ENCODE measurements at regions not wholly inside any gene's neighbourhood (a gene's known extent, or its start where the extent isn't known, plus 50 kb on each side); places are given as distances from the start of the nearest gene placed in this dataset.

DNA sequence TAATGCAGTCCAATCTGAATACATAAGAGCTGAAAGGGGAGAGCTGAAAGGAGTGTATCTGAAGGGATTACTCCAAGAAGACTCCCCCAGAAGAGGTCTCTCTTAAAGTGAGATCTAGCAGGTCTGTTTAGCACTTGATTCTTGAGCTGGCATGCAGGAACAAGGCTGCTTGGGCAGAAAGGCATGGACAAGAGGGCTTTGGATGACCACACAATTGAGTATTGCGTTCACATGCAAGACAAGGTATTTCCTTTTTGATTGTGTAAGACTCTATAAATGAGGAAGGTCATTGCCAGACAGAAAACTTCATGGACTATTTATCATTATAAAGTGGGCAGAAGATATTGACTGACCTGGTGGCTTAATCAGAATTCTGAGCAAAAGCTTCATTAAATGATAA, 145.5 kb upstream of the AFF2 start:
- TF ChIP-seq SMC3 (conservative IDR thresholded peaks at IDR 0.05; ENCODE audit: poor library complexity): no peak
- TF ChIP-seq, protein P1, sequence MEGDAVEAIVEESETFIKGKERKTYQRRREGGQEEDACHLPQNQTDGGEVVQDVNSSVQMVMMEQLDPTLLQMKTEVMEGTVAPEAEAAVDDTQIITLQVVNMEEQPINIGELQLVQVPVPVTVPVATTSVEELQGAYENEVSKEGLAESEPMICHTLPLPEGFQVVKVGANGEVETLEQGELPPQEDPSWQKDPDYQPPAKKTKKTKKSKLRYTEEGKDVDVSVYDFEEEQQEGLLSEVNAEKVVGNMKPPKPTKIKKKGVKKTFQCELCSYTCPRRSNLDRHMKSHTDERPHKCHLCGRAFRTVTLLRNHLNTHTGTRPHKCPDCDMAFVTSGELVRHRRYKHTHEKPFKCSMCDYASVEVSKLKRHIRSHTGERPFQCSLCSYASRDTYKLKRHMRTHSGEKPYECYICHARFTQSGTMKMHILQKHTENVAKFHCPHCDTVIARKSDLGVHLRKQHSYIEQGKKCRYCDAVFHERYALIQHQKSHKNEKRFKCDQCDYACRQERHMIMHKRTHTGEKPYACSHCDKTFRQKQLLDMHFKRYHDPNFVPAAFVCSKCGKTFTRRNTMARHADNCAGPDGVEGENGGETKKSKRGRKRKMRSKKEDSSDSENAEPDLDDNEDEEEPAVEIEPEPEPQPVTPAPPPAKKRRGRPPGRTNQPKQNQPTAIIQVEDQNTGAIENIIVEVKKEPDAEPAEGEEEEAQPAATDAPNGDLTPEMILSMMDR (IDR thresholded peaks at IDR 0.05; ENCODE audit: poor library complexity, severe bottlenecking): no peak

All from neural cell (in vitro differentiated cells).